OCI-LY1 (cell line): ENCODE measurements at regions not wholly inside any gene's neighbourhood (a gene's known extent, or its start where the extent isn't known, plus 50 kb on each side); places are given as distances from the start of the nearest gene placed in this dataset.

ENCODE experiments used
- CTCF ChIP-seq: fragments of 200-600 bp; sonication (generic), shearing (Covaris generic); IDR thresholded peaks from 2 replicates; pipeline ENCODE4 v1.5.1; 2017; ENCODE audit warnings: mild to moderate bottlenecking, antibody characterized with exemption, low read length, moderate library complexity, mixed read lengths
- EZH2 ChIP-seq: fragments of 200-600 bp; sonication (generic), shearing (Covaris generic); IDR thresholded peaks from 2 replicates; pipeline ENCODE4 v1.8.0; 2017; ENCODE audit warnings: borderline replicate concordance, mixed run types, mild to moderate bottlenecking, antibody characterized with exemption, low read length, moderate library complexity, mixed read lengths

- TF ChIP-seq CTCF (no peak), EZH2 (no peak)
These were observed 62.3 kb upstream of the DKK2 start for GRCh38 chr4:107098401-107098800.
